GM18498 (cell line): ENCODE measurements at regions not wholly inside any gene's neighbourhood (a gene's known extent, or its start where the extent isn't known, plus 50 kb on each side); places are given as distances from the start of the nearest gene placed in this dataset.

Experiments
- ATAC-seq: cut with Tn5 transposase; IDR thresholded peaks from one replicate; pipeline ENCODE4 v1.9.1; 2021; ENCODE audit warnings: mild to moderate bottlenecking, moderate library complexity; ENCODE audit not compliant: unreplicated experiment

- no peak for ATAC-seq
Measured at GRCh38 chr22:26992556-26992955, 335.2 kb downstream of the MIAT start.

GRCh38 chr22:26993886-26994285 is 336.5 kb downstream of the MIAT start:
- ATAC-seq: no peak

- ATAC-seq: no peak
Measured at GRCh38 chr22:26994801-26995200, 337.4 kb downstream of the MIAT start.

GRCh38 chr22:26995235-26995634 is 337.8 kb downstream of the MIAT start:
- no peak for ATAC-seq

GRCh38 chr22:26996154-26996553 is 338.8 kb downstream of the MIAT start:
- ATAC-seq: no peak

GRCh38 chr22:26998129-26998528 is 340.7 kb downstream of the MIAT start:
- ATAC-seq: no peak

- no peak for ATAC-seq
Measured at GRCh38 chr22:26998716-26999115, 341.3 kb downstream of the MIAT start.

- ATAC-seq: no peak
Measured at GRCh38 chr22:27003297-27003696, 345.9 kb downstream of the MIAT start.

- no peak for ATAC-seq
Measured at GRCh38 chr22:27004434-27004833, 347.0 kb downstream of the MIAT start.

GRCh38 chr22:27008454-27008853 is 351.1 kb downstream of the MIAT start:
- no peak for ATAC-seq

- ATAC-seq: no peak
Measured at GRCh38 chr22:27011133-27011532, 353.7 kb downstream of the MIAT start.

- no peak for ATAC-seq
Measured at GRCh38 chr22:27011717-27012116, 354.3 kb downstream of the MIAT start.

- ATAC-seq: no peak
Measured at GRCh38 chr22:27019827-27020226, 362.4 kb downstream of the MIAT start.

GRCh38 chr22:27022274-27022895 is 365.0 kb downstream of the MIAT start:
- ATAC-seq: no peak

- no peak for ATAC-seq
Measured at GRCh38 chr22:27022896-27023361, 365.5 kb downstream of the MIAT start.

- ATAC-seq: no peak
Measured at GRCh38 chr22:27023591-27023990, 366.2 kb downstream of the MIAT start.

GRCh38 chr22:27024982-27025381 is 367.6 kb downstream of the MIAT start:
- ATAC-seq: no peak

- no peak for ATAC-seq
Measured at GRCh38 chr22:27028093-27028492, 370.7 kb downstream of the MIAT start.

- no peak for ATAC-seq
Measured at GRCh38 chr22:27029584-27030130, 372.3 kb downstream of the MIAT start.

GRCh38 chr22:27032091-27032761 is 374.8 kb downstream of the MIAT start:
- ATAC-seq: no peak

GRCh38 chr22:27041745-27042310 is 384.4 kb downstream of the MIAT start:
- ATAC-seq: no peak

- ATAC-seq: no peak
Measured at GRCh38 chr22:27043262-27043661, 385.9 kb downstream of the MIAT start.
